DND-41 (cell line): ENCODE measurements at regions not wholly inside any gene's neighbourhood (a gene's known extent, or its start where the extent isn't known, plus 50 kb on each side); places are given as distances from the start of the nearest gene placed in this dataset.

Experiments used
- ATAC-seq: fragments of 200-7000 bp; cut with Tn5 transposase; 3 replicates; pipeline ENCODE4 v1.9.1; 2021; ENCODE audit warnings: low read depth; ENCODE audit not compliant: insufficient read depth
- DNase-seq: peaks from one replicate; pipeline ENCODE4 v3.0.0-alpha.2; 2020
- H2AFZ ChIP-seq: 2 replicates; pipeline ENCODE4 v1.6.0; 2012; ENCODE audit warnings: low read depth, low read length
- H3K27ac ChIP-seq: 2 replicates; pipeline ENCODE4 v1.5.1; 2012; ENCODE audit warnings: low read length, inconsistent platforms
- H3K27me3 ChIP-seq: fragments of 200-600 bp; sonication (generic); 2 replicates; pipeline ENCODE4 v1.6.0; 2012; ENCODE audit warnings: low read length, mild to moderate bottlenecking, inconsistent platforms; ENCODE audit not compliant: insufficient read depth, poor library complexity
- H3K36me3 ChIP-seq: 2 replicates; pipeline ENCODE4 v1.5.1; 2012; ENCODE audit warnings: low read length, inconsistent platforms; ENCODE audit not compliant: insufficient read depth
- H3K4me1 ChIP-seq: 2 replicates; pipeline ENCODE4 v1.5.1; 2012; ENCODE audit warnings: mild to moderate bottlenecking, low read length; ENCODE audit not compliant: insufficient read depth
- H3K4me2 ChIP-seq: 2 replicates; pipeline ENCODE4 v1.6.0; 2012; ENCODE audit warnings: mild to moderate bottlenecking, moderate library complexity, low read length, inconsistent platforms; ENCODE audit not compliant: insufficient read depth
- H3K4me3 ChIP-seq, 2 experiments: fragments of 200-600 bp in 1 of 2; shearing (Covaris generic) in 1 of 2; 2 replicates each; pipeline ENCODE4 v1.5.1; 2012 to 2016; ENCODE audit warnings: inconsistent platforms in 2 of 2, low read length in 2 of 2, mild to moderate bottlenecking in 2 of 2, low read depth in 1 of 2, moderate library complexity in 1 of 2
- H3K79me2 ChIP-seq: 2 replicates; pipeline ENCODE4 v1.6.0; 2012; ENCODE audit warnings: low read length, inconsistent platforms; ENCODE audit not compliant: insufficient read depth
- H3K9ac ChIP-seq: 2 replicates; pipeline ENCODE4 v1.6.0; 2012; ENCODE audit warnings: low read depth, mild to moderate bottlenecking, inconsistent platforms, low read length, moderate library complexity
- H3K9me3 ChIP-seq: 2 replicates; pipeline ENCODE4 v1.5.1; 2012; ENCODE audit warnings: low read length, moderate library complexity, mild to moderate bottlenecking, inconsistent platforms; ENCODE audit not compliant: insufficient read depth, severe bottlenecking
- H4K20me1 ChIP-seq: 2 replicates; pipeline ENCODE4 v1.6.0; 2012; ENCODE audit warnings: low read length; ENCODE audit not compliant: insufficient read depth
- EZH2 ChIP-seq: IDR thresholded peaks from 3 replicates; pipeline ENCODE4 v1.6.1; 2012; ENCODE audit warnings: borderline replicate concordance, low read depth, mild to moderate bottlenecking, moderate library complexity, low read length, inconsistent platforms; ENCODE audit not compliant: severe bottlenecking
- TF ChIP-seq, protein P1 (sequence below): IDR thresholded peaks from 2 replicates; pipeline ENCODE4 v1.5.1; 2012; ENCODE audit warnings: borderline replicate concordance, low read length, moderate library complexity, mild to moderate bottlenecking; ENCODE audit not compliant: poor library complexity, severe bottlenecking; ENCODE audit errors: extremely low read depth

- Histone ChIP-seq H4K20me1 (no peaks in the 10 kb centered on the region), H3K4me2 (no peak overlapping the region), H3K27ac (no peak overlapping the region), H3K79me2 (no peaks in the 10 kb centered on the region), H3K27me3 (no peaks in the 10 kb centered on the region), H3K9ac (no peak overlapping the region), H3K9me3 (no peaks in the 10 kb centered on the region), H3K4me1 (no peaks in the 10 kb centered on the region), H3K4me3 (no peak overlapping the region), H3K36me3 (no peaks in the 10 kb centered on the region), H2AFZ (no peak overlapping the region)
- no peak for ATAC-seq
- TF ChIP-seq, protein P1, sequence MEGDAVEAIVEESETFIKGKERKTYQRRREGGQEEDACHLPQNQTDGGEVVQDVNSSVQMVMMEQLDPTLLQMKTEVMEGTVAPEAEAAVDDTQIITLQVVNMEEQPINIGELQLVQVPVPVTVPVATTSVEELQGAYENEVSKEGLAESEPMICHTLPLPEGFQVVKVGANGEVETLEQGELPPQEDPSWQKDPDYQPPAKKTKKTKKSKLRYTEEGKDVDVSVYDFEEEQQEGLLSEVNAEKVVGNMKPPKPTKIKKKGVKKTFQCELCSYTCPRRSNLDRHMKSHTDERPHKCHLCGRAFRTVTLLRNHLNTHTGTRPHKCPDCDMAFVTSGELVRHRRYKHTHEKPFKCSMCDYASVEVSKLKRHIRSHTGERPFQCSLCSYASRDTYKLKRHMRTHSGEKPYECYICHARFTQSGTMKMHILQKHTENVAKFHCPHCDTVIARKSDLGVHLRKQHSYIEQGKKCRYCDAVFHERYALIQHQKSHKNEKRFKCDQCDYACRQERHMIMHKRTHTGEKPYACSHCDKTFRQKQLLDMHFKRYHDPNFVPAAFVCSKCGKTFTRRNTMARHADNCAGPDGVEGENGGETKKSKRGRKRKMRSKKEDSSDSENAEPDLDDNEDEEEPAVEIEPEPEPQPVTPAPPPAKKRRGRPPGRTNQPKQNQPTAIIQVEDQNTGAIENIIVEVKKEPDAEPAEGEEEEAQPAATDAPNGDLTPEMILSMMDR: no peak
- TF ChIP-seq EZH2: no peak
- DNase-seq: no peak
Observed at GRCh38 chr2:45282646-45283045, 273.4 kb upstream of the SIX2 start.

GRCh38 chr2:45281311-45281710, 272.1 kb upstream of the SIX2 start:
- H4K20me1 ChIP-seq: no peaks in the 10 kb centered on the region
- DNase-seq: no peak
- H3K9me3 ChIP-seq: no peaks in the 10 kb centered on the region
- no peak overlapping the region for H3K9ac ChIP-seq
- TF ChIP-seq EZH2: no peak
- TF ChIP-seq, protein P1: no peak
- H3K36me3 ChIP-seq: no peaks in the 10 kb centered on the region
- H3K27ac ChIP-seq: no peak overlapping the region
- no peak overlapping the region for H3K4me2 ChIP-seq
- H3K4me1 ChIP-seq: no peaks in the 10 kb centered on the region
- no peaks in the 10 kb centered on the region for H3K27me3 ChIP-seq
- no peaks in the 10 kb centered on the region for H3K79me2 ChIP-seq
- no peak overlapping the region for H3K4me3 ChIP-seq
- no peak for ATAC-seq
- H2AFZ ChIP-seq: no peak overlapping the region

DNA sequence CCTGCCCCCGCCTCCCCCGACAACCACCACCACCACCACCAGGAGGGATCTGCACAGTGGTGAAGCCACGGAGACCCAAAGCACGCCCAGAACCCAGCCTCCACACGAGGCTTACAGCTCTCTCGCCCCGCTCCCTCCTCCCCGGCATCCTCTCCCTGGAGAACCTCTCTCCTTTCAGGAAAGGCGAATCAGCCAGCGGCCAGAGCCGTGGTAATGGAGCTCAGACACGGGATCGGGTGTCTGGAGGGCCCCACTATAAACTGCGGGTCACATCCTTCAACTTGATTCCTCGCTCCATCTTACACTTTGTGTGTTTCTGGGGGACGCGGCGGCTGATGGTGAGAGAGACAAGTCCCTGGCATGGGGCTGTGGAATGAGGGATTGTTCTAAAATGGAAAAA, 271.5 kb upstream of the SIX2 start:
- H3K9me3 ChIP-seq: no peaks in the 10 kb centered on the region
- no peaks in the 10 kb centered on the region for H4K20me1 ChIP-seq
- H3K36me3 ChIP-seq: no peaks in the 10 kb centered on the region
- ATAC-seq (no peak), DNase-seq (no peak)
- no peaks in the 10 kb centered on the region for H3K79me2 ChIP-seq
- no peak overlapping the region for H2AFZ ChIP-seq
- no peak for TF ChIP-seq EZH2
- TF ChIP-seq, protein P1: no peak
- H3K4me3 ChIP-seq: no peak overlapping the region
- H3K27me3 ChIP-seq: no peaks in the 10 kb centered on the region
- no peak overlapping the region for H3K9ac ChIP-seq
- H3K4me2 ChIP-seq: no peak overlapping the region
- no peak overlapping the region for H3K27ac ChIP-seq
- no peaks in the 10 kb centered on the region for H3K4me1 ChIP-seq

- Histone ChIP-seq H3K27me3 (no peaks in the 10 kb centered on the region), H4K20me1 (no peaks in the 10 kb centered on the region), H3K4me3 (no peak overlapping the region), H3K9ac (no peak overlapping the region), H3K36me3 (no peaks in the 10 kb centered on the region), H3K4me2 (no peak overlapping the region), H3K9me3 (no peaks in the 10 kb centered on the region), H3K4me1 (no peaks in the 10 kb centered on the region), H2AFZ (no peak overlapping the region), H3K27ac (no peak overlapping the region), H3K79me2 (no peaks in the 10 kb centered on the region)
- TF ChIP-seq, protein P1: no peak
- TF ChIP-seq EZH2: no peak
- ATAC-seq (no peak), DNase-seq (no peak)
Observed at GRCh38 chr2:45279356-45279755, 270.1 kb upstream of the SIX2 start.
